ENCODE measurements at regions not wholly inside any gene's neighbourhood (a gene's known extent, or its start where the extent isn't known, plus 50 kb on each side); places are given as distances from the start of the nearest gene placed in this dataset.

DNA sequence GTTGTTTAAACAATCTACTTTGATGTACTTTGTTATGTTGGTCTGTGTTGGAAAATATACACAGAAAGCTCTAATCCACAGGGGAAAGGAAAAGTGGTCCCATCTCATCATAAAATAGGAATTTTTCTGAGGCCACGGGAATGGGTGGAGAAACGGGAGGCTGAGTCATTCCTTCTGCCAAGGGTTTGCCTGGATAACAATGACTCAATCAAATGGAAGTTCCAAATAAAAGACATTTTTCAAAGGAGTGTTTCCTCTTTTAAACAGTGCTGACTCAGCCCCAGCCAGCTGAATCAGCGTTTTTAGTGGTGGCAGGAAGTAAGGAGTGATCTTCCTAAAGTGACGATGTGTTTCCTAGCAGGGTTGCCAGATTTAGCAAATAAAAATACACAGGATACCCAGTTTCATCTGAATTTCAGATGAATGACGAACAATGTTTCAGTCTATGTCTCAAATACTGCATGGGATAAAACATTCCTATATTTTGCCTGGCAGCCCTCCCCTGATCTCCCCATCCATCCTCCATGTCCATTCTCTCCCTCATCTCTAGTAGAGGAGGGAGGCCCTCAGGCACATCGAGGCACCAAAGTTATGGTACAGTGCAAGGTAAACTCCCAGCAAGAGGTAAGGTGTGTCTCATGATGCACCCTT is 345.4 kb upstream of the GATB start:
- Histone ChIP-seq H3K9me2 (replicated peaks; ENCODE audit: insufficient read depth, low read length) (no peaks in the 10 kb centered on the region), H3K27ac (ENCODE audit: low read length) (no peak overlapping the region), H2AFZ (ENCODE audit: low read length) (no peak overlapping the region), H3K4me3 (ENCODE audit: low read length) (no peak overlapping the region), H3K9me3 (replicated peaks; ENCODE audit: insufficient read depth, low read length) (no peaks in the 10 kb centered on the region), H3K79me2 (ENCODE audit: low read length) (no peaks in the 10 kb centered on the region), H3K27me3 (replicated peaks; ENCODE audit: insufficient read depth, low read length) (no peaks in the 10 kb centered on the region), H4K20me1 (ENCODE audit: insufficient read depth, low read length) (no peaks in the 10 kb centered on the region), H3K36me3 (replicated peaks; ENCODE audit: insufficient read depth, low read length) (no peaks in the 10 kb centered on the region), H3K4me1 (ENCODE audit: low read length) (no peaks in the 10 kb centered on the region), H3F3A (ENCODE audit: insufficient read depth, low read length) (no peaks in the 10 kb centered on the region), H3K9ac (ENCODE audit: low read length) (no peak overlapping the region), H3K4me2 (ENCODE audit: low read depth, low read length) (no peak overlapping the region)
- no peak for DNase-seq
- TF ChIP-seq EZH2 (optimal IDR thresholded peaks at IDR 0.05; ENCODE audit: low read depth, low read length) = no peak
- TF ChIP-seq, protein P1, sequence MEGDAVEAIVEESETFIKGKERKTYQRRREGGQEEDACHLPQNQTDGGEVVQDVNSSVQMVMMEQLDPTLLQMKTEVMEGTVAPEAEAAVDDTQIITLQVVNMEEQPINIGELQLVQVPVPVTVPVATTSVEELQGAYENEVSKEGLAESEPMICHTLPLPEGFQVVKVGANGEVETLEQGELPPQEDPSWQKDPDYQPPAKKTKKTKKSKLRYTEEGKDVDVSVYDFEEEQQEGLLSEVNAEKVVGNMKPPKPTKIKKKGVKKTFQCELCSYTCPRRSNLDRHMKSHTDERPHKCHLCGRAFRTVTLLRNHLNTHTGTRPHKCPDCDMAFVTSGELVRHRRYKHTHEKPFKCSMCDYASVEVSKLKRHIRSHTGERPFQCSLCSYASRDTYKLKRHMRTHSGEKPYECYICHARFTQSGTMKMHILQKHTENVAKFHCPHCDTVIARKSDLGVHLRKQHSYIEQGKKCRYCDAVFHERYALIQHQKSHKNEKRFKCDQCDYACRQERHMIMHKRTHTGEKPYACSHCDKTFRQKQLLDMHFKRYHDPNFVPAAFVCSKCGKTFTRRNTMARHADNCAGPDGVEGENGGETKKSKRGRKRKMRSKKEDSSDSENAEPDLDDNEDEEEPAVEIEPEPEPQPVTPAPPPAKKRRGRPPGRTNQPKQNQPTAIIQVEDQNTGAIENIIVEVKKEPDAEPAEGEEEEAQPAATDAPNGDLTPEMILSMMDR (IDR thresholded peaks at IDR 0.05; ENCODE audit: low read length) = no peak
- no peak for TF ChIP-seq EZH2phosphoT487 (IDR thresholded peaks at IDR 0.05; ENCODE audit: low read length)

DNA sequence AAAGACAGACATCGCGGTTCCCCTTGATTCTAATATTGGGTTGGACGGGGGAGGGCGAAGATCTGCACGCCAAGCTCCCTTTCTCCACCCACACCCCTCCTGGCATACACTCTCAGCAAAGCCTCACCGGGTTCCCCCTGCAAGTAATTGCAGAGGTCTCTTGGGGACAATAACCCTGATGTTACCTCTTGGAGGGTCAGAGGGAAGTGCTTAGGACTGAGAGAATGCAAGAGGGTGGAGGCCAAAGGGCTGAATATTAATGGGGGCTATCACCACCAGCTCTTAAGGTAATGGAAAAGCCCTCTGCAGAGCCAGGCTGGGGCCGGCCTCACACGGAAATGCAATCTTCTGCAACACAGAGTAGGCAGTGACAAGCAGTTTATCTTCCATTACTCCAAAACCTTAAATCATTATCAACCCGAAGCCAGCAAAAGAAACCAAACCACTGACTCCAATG is 344.1 kb upstream of the GATB start:
- Histone ChIP-seq H2AFZ (ENCODE audit: low read length) (no peak overlapping the region), H3K9ac (ENCODE audit: low read length) (no peak overlapping the region)

DNA sequence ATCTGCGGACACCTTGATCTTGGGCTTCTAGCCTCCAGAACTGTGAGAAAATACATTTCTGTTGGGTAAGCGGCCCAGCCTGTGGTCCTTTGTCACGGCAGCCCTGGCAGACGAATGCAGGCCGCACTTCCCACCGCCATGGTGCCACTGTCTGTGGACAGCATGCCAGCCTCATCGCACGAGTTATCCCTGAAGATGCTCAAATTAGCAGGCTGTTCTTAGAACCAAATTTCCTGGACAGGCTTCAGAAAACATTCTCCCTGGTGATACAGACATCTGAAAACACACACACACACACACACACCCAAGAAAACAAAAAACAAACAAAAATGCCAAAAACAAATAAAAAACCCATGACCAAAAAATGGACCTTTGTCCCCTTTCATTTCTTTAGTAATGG is 343.5 kb upstream of the GATB start:
- Histone ChIP-seq H3K27ac (ENCODE audit: low read length) (no peak overlapping the region), H3K4me2 (ENCODE audit: low read depth, low read length) (no peak overlapping the region), H3K9ac (ENCODE audit: low read length) (no peak overlapping the region), H3F3A (ENCODE audit: insufficient read depth, low read length) (no peaks in the 10 kb centered on the region), H3K79me2 (ENCODE audit: low read length) (no peaks in the 10 kb centered on the region), H3K9me2 (replicated peaks; ENCODE audit: insufficient read depth, low read length) (no peaks in the 10 kb centered on the region), H3K9me3 (replicated peaks; ENCODE audit: insufficient read depth, low read length) (no peaks in the 10 kb centered on the region), H3K27me3 (replicated peaks; ENCODE audit: insufficient read depth, low read length) (no peaks in the 10 kb centered on the region), H3K4me1 (ENCODE audit: low read length) (peaks cover 10% of the 10 kb centered on the region), H3K4me3 (ENCODE audit: low read length) (no peak overlapping the region), H4K20me1 (ENCODE audit: insufficient read depth, low read length) (no peaks in the 10 kb centered on the region), H2AFZ (ENCODE audit: low read length) (no peak overlapping the region), H3K36me3 (replicated peaks; ENCODE audit: insufficient read depth, low read length) (no peaks in the 10 kb centered on the region)
- no peak for TF ChIP-seq EZH2phosphoT487 (IDR thresholded peaks at IDR 0.05; ENCODE audit: low read length)
- TF ChIP-seq, protein P1 (IDR thresholded peaks at IDR 0.05; ENCODE audit: low read length) = no peak
- TF ChIP-seq EZH2 (optimal IDR thresholded peaks at IDR 0.05; ENCODE audit: low read depth, low read length) = no peak
- no peak for DNase-seq

More for the DNA sequence above, 344.1 kb upstream of the GATB start:
- no peak for DNase-seq
- Histone ChIP-seq H3K4me1 (ENCODE audit: low read length) (peaks cover 10% of the 10 kb centered on the region), H3K36me3 (replicated peaks; ENCODE audit: insufficient read depth, low read length) (no peaks in the 10 kb centered on the region), H3K4me2 (ENCODE audit: low read depth, low read length) (no peak overlapping the region), H3K9me3 (replicated peaks; ENCODE audit: insufficient read depth, low read length) (no peaks in the 10 kb centered on the region), H3K79me2 (ENCODE audit: low read length) (no peaks in the 10 kb centered on the region), H4K20me1 (ENCODE audit: insufficient read depth, low read length) (no peaks in the 10 kb centered on the region), H3F3A (ENCODE audit: insufficient read depth, low read length) (no peaks in the 10 kb centered on the region), H3K4me3 (ENCODE audit: low read length) (no peak overlapping the region), H3K27me3 (replicated peaks; ENCODE audit: insufficient read depth, low read length) (no peaks in the 10 kb centered on the region), H3K27ac (ENCODE audit: low read length) (no peak overlapping the region), H3K9me2 (replicated peaks; ENCODE audit: insufficient read depth, low read length) (no peaks in the 10 kb centered on the region)
- no peak for TF ChIP-seq EZH2 (optimal IDR thresholded peaks at IDR 0.05; ENCODE audit: low read depth, low read length)
- TF ChIP-seq, protein P1 (IDR thresholded peaks at IDR 0.05; ENCODE audit: low read length) = no peak
- no peak for TF ChIP-seq EZH2phosphoT487 (IDR thresholded peaks at IDR 0.05; ENCODE audit: low read length)
